NOMO-1 treated with dmso at 0.1 percent for 144 hours (cell line): ENCODE measurements at regions not wholly inside any gene's neighbourhood (a gene's known extent, or its start where the extent isn't known, plus 50 kb on each side); places are given as distances from the start of the nearest gene placed in this dataset.
A peak's percentile ranks its signal among the peaks of the same experiment; 100 is the strongest.
"Not testable (repeated sequence)": the region's sequence is repeated elsewhere in the genome, so short reads cannot be mapped to it uniquely, and the experiment has no call there.

Experiments
- DNase-seq: peaks from one replicate; lab custom pipeline; 2025; ENCODE audit not compliant: unreplicated experiment; lab: John Stamatoyannopoulos, UW

DNA sequence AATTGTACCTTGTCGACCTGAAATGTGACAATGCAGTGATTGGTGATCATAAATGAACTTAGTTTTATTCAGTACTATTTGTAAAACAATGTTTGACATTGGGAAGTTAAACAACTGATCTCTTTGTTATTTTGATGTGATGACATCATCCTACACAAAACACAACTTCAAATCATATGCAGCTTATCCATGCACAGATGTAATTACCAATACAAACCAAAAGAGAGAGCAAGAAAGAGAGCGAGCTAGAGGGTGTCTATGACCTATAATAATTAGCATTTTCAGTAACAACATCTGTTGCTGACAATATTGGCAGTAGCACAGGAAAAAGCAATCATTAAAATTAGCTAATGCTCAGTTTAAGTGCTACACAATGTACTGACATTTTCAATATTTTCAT, 320.9 kb downstream of the UTRN start:
- DNase-seq = no peak

DNA sequence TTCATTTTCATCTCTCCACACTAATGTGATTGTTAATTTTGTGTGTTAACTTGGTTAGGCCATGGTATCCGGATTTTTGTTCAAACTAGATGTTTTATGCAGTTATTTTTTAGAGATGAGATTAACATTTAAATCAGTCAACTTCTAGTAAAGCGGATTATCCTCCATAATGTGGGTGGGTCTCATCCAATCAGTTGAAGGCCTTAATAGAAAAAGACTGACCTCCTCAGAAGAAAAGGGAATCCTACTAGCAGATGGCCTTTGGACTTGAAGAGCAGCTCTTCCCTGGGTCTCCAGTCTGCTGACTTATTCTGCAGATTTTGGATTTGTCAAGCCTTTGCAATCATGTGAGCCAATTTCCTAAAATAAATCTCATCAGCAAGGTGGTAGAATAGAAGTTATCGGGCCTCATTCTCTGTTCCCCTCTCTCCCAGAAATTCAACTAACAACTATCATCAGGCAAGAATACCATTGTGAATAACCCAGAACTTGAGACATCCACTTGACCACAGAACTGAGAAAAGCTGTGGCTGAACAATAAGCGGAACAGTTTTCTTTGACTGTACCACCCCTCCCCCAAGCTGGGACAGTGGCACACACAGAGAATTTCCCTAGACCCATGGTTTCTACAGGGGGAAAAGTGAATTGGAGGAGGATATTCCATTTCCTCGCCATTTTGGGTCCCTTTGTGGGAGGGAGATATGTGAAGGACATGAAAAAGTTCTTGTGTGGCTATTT, 323.0 kb downstream of the UTRN start:
- DNase-seq = peak; percentile 26

DNA sequence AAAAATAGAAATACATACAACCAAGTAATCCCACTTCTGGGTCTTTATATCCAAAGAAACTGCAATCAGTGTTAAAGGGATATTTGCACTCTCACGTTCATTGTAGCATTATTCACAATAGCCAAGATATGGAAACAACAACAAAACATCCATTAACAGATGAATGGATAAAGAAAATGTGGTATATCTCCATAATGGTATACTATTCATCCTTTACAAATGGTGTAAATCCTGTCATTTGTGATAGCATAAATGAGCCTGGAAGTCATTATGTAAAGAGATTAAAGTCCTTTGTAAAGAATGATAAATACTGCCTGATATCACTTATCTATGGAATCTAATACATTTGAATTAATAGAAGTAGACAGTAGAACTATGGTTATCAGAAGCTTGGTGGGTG, 327.7 kb downstream of the UTRN start:
- DNase-seq = no peak

DNA sequence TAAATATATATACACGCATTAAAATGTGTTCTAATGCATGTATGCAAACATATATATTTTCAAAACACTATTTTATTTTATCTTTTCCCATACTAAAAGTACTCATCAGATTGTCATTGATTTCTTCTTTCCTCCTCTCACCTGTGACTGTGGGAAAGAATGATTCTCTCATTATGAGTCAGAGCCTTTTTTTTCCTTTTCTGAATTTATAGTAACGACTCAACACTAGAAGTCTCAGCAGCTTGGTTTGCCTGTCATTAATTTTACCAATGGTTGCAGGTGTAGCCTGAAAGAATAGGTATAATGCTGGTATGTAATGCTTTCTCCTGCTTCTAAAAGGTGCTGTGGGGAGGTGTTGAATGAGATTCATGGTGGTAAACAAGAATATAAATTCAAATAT, 328.7 kb downstream of the UTRN start:
- no peak for DNase-seq

DNA sequence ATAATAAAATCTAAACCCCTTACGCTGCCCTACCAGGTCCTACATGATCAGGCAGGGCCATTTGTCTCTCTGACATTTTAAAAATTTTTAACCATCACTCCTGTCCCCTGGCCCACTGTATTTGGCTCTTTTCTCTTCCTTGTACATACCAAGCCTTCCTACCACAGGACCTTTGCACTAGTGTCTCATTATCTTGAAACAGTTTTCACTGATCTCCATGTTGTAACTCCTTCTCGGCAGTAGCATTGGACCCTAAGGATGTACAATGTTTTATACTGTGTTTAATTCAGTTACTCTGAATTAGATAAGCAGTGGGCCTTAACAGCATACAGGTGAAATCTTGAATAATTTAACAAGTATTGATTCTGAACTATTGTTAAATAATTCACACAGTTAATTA, 330.7 kb downstream of the UTRN start:
- DNase-seq = no peak

DNA sequence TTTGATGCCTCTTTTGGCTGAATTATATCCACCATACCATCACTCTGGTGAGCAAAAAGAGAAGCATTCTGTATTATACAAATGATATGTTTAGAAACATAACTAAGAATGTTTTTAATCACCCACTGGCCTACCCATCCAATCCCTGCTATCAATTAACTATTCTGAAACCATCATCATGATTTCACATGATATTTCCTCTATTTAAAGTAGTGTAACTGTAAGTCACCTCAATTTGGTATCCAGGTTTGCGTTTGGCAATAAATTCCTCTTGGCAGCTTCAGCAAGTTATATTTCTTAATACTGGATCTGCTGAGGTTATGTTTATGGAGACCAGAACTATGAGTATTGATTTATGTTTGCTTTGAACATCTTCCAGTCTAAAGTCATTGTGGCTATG, 332.1 kb downstream of the UTRN start:
- DNase-seq = no peak

DNA sequence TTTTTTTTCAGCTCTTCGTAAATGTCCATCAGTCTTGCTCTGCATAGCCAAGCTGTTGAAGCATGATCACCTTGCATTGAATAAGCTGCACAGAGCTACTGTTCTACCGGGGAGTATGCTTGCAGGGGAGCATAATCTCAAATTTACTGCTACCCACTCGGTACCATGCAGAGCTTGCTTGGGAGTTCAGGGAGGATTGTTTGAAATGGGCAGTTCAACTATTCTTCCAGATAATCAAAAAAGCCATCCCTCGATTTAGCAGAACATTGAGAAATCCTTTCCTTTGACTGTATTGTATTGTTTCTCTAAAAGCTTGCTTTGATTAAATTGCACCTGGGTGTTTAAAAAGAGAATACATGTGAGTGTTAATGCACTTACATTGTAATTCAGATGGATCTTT, 332.6 kb downstream of the UTRN start:
- no peak for DNase-seq

DNA sequence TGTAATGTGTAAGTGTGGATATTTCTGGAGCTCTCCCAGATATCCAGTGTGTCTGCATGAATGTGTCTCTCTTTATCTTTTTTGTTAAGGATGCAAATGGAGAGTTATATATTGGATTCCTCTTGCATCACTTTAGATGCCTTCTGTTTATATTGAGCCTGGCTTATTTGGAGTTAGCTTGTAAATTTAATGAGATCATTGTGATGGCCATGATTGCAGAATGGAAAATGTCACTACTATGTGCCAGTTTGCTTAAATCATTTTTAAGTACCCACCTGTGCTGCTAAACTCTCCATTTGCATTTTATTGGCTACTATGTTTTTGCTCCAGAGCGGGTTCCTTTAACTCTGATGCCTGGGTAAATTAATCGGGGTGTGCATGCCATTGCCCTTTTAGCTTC, 334.8 kb downstream of the UTRN start:
- DNase-seq = no peak

DNA sequence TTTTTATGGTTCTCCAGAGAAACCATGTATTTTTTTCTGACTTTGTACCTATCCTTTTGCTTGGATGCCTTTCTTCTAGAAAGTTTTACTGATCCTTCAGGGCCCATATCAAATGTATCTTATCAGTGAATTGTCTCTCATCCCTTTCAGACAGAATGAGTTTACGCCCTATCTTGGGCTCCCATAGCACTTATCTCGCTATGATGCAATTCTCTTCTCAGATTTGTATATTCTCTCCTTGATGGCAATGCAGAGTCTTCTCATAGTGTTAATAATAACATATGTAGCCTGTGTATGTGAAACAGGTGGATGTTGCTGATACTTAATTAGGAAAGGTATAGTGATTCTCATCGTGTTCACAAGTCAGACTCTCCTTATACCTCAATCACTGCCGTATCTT, 336.2 kb downstream of the UTRN start:
- DNase-seq = no peak

DNA sequence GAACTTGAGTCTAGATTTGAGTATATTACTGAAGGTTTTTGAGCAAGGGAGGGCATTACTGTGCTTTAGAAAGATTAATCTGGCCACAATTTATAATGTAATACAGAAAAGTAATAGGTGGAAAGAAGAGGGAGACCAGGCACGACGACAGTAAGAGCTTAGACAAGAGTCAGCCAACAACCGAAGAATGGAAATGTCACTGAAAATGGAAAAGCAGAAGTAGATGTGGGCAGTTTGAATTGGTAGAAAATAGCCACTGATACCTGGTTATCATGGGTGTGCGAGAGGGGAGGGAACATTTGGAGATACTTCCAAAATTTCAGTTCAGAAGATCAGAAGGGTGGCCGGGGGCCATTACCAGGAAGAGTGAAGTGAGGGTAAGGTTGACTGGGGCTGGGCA, 339.1 kb downstream of the UTRN start:
- DNase-seq = no peak

DNA sequence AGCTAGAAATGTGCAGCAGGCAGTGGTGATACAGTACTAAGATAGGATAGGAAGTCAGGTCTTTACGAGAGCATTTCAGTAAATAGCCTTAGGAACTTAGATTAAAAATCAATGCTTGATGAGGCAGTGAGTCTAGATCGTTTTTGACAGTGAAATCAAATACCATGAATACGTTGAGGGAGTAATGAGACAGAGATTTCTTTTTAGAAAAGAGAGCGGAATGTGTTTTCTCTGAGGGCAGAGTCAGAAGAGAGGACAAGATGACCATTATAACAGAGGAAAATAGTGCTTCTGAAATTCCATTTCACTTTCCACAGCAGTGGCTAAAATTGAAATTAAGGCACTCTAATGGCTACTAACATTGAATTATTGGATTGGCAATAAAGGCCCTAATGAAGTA, 339.6 kb downstream of the UTRN start:
- DNase-seq = no peak

DNA sequence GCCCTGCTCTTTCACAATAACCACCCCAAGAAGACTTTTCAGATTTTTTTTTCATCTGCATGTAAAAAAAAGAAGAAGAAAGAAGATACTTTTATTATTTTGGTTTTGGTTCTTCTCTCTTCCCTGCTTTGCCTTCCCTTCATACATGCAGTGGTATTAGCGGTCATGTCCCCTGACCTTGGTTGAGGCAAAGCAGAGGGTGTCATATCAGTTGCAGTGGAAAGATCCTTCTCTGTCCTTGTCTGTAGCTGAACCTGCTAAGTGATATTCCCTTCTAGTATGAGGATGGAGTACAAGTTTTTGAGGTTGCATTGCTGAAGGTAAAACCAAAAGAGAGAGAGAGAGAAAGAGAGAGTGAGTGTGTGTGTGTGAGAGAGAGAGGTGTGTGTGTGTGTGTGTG, 345.7 kb downstream of the UTRN start:
- DNase-seq = peak; percentile 34

DNA sequence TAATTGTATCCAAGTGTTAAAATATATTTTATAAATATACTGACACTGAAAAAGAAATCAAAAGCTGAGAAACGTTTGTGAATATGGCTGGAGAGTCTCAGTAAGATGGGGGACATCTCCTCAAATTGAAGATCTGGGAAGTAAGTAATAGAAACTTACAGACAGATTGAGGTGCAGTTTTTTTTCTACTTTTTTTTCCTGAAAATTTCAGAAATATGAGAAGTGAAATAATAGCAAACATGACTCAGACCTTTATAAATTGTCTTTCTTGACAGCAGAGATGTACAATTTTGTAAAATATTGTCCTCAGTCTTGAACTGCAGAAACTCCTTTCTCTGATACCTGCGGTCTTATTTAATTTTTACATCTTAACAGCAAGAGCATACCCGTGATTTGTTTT, 347.1 kb downstream of the UTRN start:
- peak; percentile 15 for DNase-seq

DNA sequence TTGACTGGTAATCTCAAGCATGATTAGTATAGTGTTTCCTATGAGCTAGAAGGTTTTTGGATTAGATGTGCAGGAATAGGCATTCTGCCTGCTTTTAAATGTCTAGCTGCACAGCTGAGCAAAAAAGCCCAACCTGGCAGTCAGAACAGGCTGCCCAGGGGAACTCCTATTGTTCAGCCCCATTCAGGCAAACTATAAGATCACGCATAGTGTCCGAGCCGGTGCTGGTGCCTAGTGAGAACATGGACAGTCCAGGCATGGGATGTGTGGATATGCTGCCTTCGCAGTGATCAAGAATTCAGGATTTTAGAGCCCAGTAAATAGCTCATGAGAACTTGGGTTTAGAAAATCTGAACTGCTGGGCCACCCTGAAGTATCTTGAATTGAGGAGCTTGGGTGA, 348.8 kb downstream of the UTRN start:
- DNase-seq = no peak

DNA sequence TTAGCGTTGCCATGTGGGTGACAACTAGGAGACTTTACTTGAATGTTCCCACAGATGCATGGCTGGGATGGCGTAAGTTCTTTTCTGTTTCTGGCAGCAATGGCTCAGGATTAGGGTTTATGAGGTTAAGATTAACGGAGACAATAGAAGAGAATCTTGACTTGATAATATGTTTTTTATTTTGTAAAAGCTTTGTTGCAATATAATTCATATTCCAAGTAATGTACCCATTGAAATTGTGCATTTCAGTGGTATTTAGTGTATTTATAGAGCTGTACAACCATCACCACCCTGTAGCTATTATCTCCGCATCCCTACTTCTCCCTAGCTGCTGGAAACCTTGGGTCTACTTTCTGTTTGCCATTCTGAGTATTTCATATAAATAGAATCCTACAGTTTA, 349.2 kb downstream of the UTRN start:
- no peak for DNase-seq

DNA sequence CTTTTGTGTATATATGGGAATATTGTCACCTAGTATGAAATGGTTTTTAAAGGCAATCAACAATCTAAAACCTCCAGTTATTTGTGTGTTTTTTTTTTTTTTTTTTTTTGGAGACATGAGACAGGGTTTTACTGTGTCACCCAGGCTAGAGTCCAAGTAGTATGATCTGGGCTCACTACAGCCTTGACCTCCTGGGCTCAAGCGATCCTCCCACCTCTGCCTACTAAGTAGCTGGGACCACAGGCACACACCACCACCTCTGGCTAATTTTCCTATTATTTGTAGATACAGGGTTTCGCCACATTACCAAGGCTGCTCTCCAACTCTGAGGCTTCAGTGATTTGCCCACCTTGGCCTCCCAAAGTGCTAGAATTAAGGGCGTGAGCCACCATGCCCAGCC, 349.9 kb downstream of the UTRN start:
- no peak for DNase-seq

DNA sequence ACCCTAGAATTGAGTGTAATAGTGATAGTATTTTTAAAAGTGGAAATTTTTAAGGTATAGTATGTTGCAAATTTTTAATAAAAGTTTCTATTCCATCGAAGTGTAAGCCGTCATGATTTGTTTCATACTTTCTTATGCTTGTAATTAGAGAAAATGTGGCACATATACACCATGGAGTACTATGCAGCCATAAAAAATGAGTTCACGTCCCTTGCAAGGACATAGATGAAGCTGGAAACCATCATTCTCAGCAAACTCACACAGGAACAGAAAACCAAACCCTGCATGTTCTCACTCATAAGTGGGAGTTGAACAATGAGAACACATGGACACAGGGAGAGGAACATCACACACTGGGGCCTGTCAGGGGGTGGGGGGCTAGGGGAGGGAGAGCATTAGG, 350.9 kb downstream of the UTRN start:
- DNase-seq = not testable (repeated sequence)

DNA sequence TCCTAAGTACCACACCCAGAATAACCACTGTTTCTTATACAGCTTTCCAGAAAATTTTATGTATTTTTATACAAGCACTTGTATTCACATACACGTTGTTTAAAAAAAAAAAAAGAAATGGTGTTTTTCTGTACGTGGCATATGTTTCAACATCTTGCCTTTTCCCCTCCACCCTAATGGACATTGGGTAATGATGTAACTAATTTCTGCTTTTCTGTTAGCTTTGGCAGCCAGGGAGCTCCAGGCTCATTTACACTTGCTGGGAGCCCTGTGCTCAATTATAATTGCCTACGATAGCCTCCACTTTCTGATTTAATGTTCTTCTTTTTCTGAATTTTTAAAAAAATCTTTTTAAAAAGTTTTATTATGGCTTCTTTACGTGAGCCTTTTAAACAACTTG, 352.4 kb downstream of the UTRN start:
- DNase-seq = peak; percentile 69

DNA sequence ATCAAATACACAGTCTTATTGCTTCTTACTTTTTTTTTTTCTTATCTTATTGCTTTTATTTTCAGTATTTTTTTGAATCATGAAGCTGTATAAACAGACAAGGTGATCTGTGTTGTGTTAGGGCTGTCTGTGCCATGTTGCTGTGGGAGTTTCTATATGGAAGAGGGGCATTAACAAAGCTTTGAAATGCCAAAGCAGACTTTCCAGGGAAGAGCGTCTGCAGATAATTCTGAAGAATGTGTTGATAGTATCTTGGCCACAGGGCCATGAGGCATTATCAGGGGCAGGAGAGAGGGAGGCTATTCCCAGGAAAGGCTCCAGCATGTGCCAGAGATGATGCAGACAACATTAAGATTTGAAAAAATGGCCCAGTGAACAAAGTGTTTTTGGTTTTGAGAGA, 354.5 kb downstream of the UTRN start:
- DNase-seq = no peak

DNA sequence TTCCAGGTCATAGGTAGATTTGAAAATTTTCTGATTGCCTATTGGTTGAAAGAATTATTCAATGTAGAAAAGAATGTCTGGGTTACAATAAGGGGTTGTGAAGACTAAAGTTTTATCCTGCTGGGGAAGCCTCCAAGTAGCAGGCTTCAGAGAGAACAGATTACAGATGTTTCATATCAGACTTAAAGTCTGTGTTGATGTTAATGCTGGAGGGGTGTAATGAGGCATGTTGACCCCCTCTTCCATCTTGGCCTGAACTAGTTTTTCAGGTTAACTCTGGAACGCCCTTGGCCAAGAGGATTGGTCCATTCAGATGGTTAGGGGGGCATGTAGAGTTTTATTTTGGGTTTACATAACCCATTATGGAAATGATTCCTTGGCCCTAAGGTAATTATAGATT, 356.2 kb downstream of the UTRN start:
- no peak for DNase-seq

DNA sequence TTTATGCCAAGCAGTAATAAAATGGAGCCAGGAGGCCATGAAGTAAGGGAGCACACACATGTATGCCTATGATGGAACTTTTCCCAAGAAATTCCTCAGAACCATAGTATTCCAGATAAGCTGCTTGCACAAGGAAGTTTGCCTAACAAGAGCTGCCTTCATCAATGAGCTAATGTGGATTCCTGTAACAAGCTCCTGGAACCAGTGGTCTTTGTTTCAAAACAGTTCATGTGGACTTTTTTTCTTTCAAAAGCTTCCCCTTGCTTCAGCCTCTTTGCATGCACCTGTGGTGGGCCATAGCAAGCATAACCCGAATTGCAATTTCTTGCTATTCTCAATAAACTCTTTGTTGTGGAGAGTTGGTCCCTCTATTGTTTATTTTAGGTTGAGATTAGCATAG, 359.6 kb downstream of the UTRN start:
- no peak for DNase-seq

DNA sequence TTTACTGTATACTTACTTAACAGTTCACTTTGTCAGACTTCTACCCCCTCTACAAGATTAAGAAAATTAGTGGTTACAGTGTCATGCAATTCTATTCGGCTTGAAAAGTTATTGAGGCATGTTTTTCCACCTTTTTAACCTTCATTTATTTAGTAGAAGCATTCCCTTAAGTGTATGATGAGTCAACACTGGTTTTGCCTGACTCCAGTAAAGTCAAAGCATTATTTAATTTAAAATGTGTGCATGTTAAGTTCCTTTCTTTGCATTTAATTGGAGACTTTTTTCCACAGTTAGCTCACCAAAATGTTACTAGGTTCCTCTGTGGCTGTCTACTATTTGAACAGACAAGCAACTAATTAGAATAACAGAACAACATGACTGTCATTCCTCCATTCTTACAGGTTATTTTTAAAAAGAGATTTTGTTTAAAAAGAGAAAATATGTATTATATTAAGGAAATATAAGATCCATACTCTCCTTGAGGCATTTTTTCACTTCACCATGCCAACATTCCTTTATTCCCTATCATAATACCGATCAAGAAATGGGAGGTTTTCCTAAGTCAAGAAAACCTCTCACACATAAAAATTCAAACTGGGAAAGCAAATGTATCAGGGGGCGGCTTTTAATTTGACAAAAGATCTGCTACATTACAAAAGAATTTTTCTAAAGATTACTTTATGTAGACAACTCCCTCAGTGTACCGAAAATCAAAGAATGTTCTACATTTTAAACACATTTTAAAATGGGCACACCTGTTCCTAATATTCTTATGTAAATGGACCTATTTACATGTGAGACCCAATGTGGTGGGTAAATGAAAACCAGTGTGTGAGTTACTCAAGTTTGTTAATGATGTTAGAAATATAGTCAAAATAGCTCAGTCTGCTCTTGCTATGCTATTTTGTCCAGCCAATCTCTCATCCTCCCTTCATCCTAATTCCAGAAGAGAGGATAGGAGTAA, 361.2 kb downstream of the UTRN start:
- DNase-seq = no peak
